Mesenchymal stem cell (in vitro differentiated cells and primary cell): ENCODE measurements at regions not wholly inside any gene's neighbourhood (a gene's known extent, or its start where the extent isn't known, plus 50 kb on each side); places are given as distances from the start of the nearest gene placed in this dataset.

Experiments
- DNase-seq: peaks from one replicate; pipeline ENCODE4 v3.0.0-alpha.2; 2013
- H2AFZ ChIP-seq: one replicate; pipeline ENCODE4 v1.6.1; 2013; ENCODE audit warnings: low read depth, mild to moderate bottlenecking, control low read depth, inconsistent platforms, low read length, moderate library complexity
- H2AK5ac ChIP-seq: 2 replicates; pipeline ENCODE4 v1.6.1; 2013; ENCODE audit warnings: low read length, moderate library complexity, mild to moderate bottlenecking, inconsistent platforms; ENCODE audit not compliant: severe bottlenecking
- H2BK120ac ChIP-seq: one replicate; pipeline ENCODE4 v1.6.1; 2013; ENCODE audit warnings: low read depth, mild to moderate bottlenecking, inconsistent platforms, low read length, moderate library complexity
- H2BK12ac ChIP-seq, 2 experiments: one replicate each; pipeline ENCODE4 v1.6.1; 2013; ENCODE audit warnings: inconsistent platforms in 2 of 2, low read length in 2 of 2, mild to moderate bottlenecking in 2 of 2, moderate library complexity in 2 of 2, control low read depth in 1 of 2
- H2BK15ac ChIP-seq: one replicate; pipeline ENCODE4 v1.6.1; 2013; ENCODE audit warnings: mild to moderate bottlenecking, low read depth, inconsistent platforms; ENCODE audit not compliant: poor library complexity, severe bottlenecking
- H2BK5ac ChIP-seq: 2 replicates; pipeline ENCODE4 v1.6.1; 2013; ENCODE audit warnings: low read depth, mild to moderate bottlenecking, low read length, control low read depth, inconsistent platforms; ENCODE audit not compliant: poor library complexity, severe bottlenecking
- H3K14ac ChIP-seq, 2 experiments: one replicate each; pipeline ENCODE4 v1.6.1; 2013; ENCODE audit warnings: inconsistent platforms in 2 of 2, low read length in 2 of 2, control low read depth in 1 of 2, mild to moderate bottlenecking in 1 of 2, moderate library complexity in 1 of 2
- H3K18ac ChIP-seq, 2 experiments: one replicate each; pipeline ENCODE4 v1.6.1; 2013; ENCODE audit warnings: inconsistent platforms in 2 of 2, low read length in 2 of 2, control low read depth in 1 of 2, low read depth in 1 of 2, mild to moderate bottlenecking in 1 of 2
- H3K23ac ChIP-seq, 2 experiments: one replicate each; pipeline ENCODE4 v1.6.1; 2013; ENCODE audit warnings: inconsistent platforms in 2 of 2, low read length in 2 of 2, mild to moderate bottlenecking in 2 of 2, moderate library complexity in 2 of 2, control low read depth in 1 of 2
- H3K27ac ChIP-seq: 2 replicates; pipeline ENCODE4 v1.5.1; 2013; ENCODE audit warnings: mild to moderate bottlenecking, moderate library complexity, low read length, control low read depth, inconsistent platforms; ENCODE audit not compliant: poor library complexity, severe bottlenecking
- H3K27me3 ChIP-seq, 2 experiments: 2 replicates each; pipeline versions ENCODE4 v1.6.1 to v1.7.0; 2013; ENCODE audit warnings: low read length in 2 of 2, mild to moderate bottlenecking in 2 of 2, moderate library complexity in 2 of 2, control low read depth in 1 of 2, inconsistent platforms in 1 of 2; ENCODE audit not compliant: control insufficient read depth in 1 of 2, insufficient read depth in 1 of 2
- H3K36me3 ChIP-seq, 2 experiments: 2 replicates each; pipeline versions ENCODE4 v1.6.1 to v1.7.0; 2013; ENCODE audit warnings: low read length in 2 of 2, control low read depth in 1 of 2, inconsistent platforms in 1 of 2, low read depth in 1 of 2, mild to moderate bottlenecking in 1 of 2; ENCODE audit not compliant: insufficient read depth in 2 of 2, control insufficient read depth in 1 of 2
- H3K4ac ChIP-seq, 2 experiments: one replicate each; pipeline ENCODE4 v1.6.1; 2013; ENCODE audit warnings: inconsistent platforms in 2 of 2, low read length in 2 of 2, mild to moderate bottlenecking in 2 of 2, moderate library complexity in 2 of 2, control low read depth in 1 of 2, low read depth in 1 of 2
- H3K4me1 ChIP-seq: 2 replicates; pipeline ENCODE4 v1.6.1; 2013; ENCODE audit warnings: low read depth, low read length, control low read depth; ENCODE audit not compliant: control insufficient read depth, insufficient read depth
- H3K4me2 ChIP-seq: 2 replicates; pipeline ENCODE4 v1.6.1; 2013; ENCODE audit warnings: low read length, mild to moderate bottlenecking, inconsistent platforms; ENCODE audit not compliant: poor library complexity, severe bottlenecking
- H3K4me3 ChIP-seq, 2 experiments: 2 replicates each; pipeline versions ENCODE4 v1.5.1 to v1.7.0; 2013; ENCODE audit warnings: low read length in 2 of 2, mild to moderate bottlenecking in 2 of 2, control low read depth in 1 of 2, low read depth in 1 of 2; ENCODE audit not compliant: insufficient read depth in 1 of 2
- H3K79me1 ChIP-seq: replicated peaks from 2 replicates; pipeline ENCODE4 v1.6.1; 2013; ENCODE audit warnings: mild to moderate bottlenecking, control low read depth, low read length, inconsistent platforms; ENCODE audit not compliant: poor library complexity, severe bottlenecking
- H3K9ac ChIP-seq: 2 replicates; pipeline ENCODE4 v1.7.0; 2013; ENCODE audit warnings: mild to moderate bottlenecking, low read length, moderate library complexity
- H3K9me3 ChIP-seq: 2 replicates; pipeline ENCODE4 v1.7.0; 2013; ENCODE audit warnings: mild to moderate bottlenecking, low read length; ENCODE audit not compliant: control insufficient read depth
- H4K8ac ChIP-seq: one replicate; pipeline ENCODE4 v1.6.1; 2013; ENCODE audit warnings: inconsistent platforms, mild to moderate bottlenecking, low read length, moderate library complexity
- H4K91ac ChIP-seq: one replicate; pipeline ENCODE4 v1.6.1; 2013; ENCODE audit warnings: mild to moderate bottlenecking, low read length, inconsistent platforms
- WGBS: methylation state at CpG from one replicate; pipeline ENCODE4 v1.1.7; 2013; ENCODE audit warnings: mixed read lengths; 5-methylcytosine and 5-hydroxymethylcytosine counted together

- Histone ChIP-seq H3K4me3 (no peak overlapping the region), H3K9me3 (peaks cover 10% of the 10 kb centered on the region), H3K27ac (no peak overlapping the region), H4K91ac (no peak overlapping the region), H3K9ac (no peak overlapping the region), H3K18ac (no peak overlapping the region), H3K14ac (no peak overlapping the region), H2AK5ac (no peak overlapping the region), H3K4me2 (no peak overlapping the region), H3K4me1 (no peaks in the 10 kb centered on the region), H3K79me1 (no peaks in the 10 kb centered on the region), H2AFZ (no peak overlapping the region), H2BK5ac (no peak overlapping the region), H3K36me3 (no peaks in the 10 kb centered on the region), H3K27me3 (no peaks in the 10 kb centered on the region), H2BK15ac (no peak overlapping the region), H3K4ac (no peak overlapping the region), H2BK120ac (no peak overlapping the region), H4K8ac (no peak overlapping the region), H2BK12ac (no peak overlapping the region), H3K23ac (no peak overlapping the region)
- WGBS, result 72% methylated on average over 2 of the region's 2 CpGs
- DNase-seq, result peak; percentile 46
These were observed 53.2 kb upstream of the ARG1 start for GRCh38 chr6:131519670-131520436.
